ENCODE measurements at regions not wholly inside any gene's neighbourhood (a gene's known extent, or its start where the extent isn't known, plus 50 kb on each side); places are given as distances from the start of the nearest gene placed in this dataset.
"Not testable (repeated sequence)": the region's sequence is repeated elsewhere in the genome, so short reads cannot be mapped to it uniquely, and the experiment has no call there.

GRCh38 chr2:82811946-82812345, 1647.1 kb downstream of the SUCLG1 start:
- DNase-seq (ENCODE audit: low read depth in 2 of 2) = no peak

- DNase-seq (ENCODE audit: low read depth in 2 of 2) = no peak
Observed at GRCh38 chr2:82803307-82803706, 1655.8 kb downstream of the SUCLG1 start.

- no peak for DNase-seq (ENCODE audit: low read depth in 2 of 2)
Observed at GRCh38 chr2:82797469-82797868, 1661.6 kb downstream of the SUCLG1 start.

- DNase-seq (ENCODE audit: low read depth in 2 of 2) = no peak
Observed at GRCh38 chr2:82796132-82796531, 1662.9 kb downstream of the SUCLG1 start.

GRCh38 chr2:82795446-82795845, 1663.6 kb downstream of the SUCLG1 start:
- no peak for DNase-seq (ENCODE audit: low read depth in 2 of 2)

GRCh38 chr2:82793711-82794435, 1665.2 kb downstream of the SUCLG1 start:
- no peak for DNase-seq (ENCODE audit: low read depth in 2 of 2)

GRCh38 chr2:82792316-82792715, 1666.8 kb downstream of the SUCLG1 start:
- DNase-seq (ENCODE audit: low read depth in 2 of 2) = no peak

GRCh38 chr2:82790206-82791021, 1668.7 kb downstream of the SUCLG1 start:
- DNase-seq (ENCODE audit: low read depth in 2 of 2) = no peak

- no peak for DNase-seq (ENCODE audit: low read depth in 2 of 2)
Observed at GRCh38 chr2:82789851-82790205, 1669.3 kb downstream of the SUCLG1 start.

GRCh38 chr2:82781176-82781915, 1677.7 kb downstream of the SUCLG1 start:
- no peak for DNase-seq (ENCODE audit: low read depth in 2 of 2)

GRCh38 chr2:82780050-82780449, 1679.0 kb downstream of the SUCLG1 start:
- no peak for DNase-seq (ENCODE audit: low read depth in 2 of 2)

GRCh38 chr2:82752396-82752795, 1706.7 kb downstream of the SUCLG1 start:
- no peak for DNase-seq (ENCODE audit: low read depth in 2 of 2)

GRCh38 chr2:82748653-82749052, 1710.4 kb downstream of the SUCLG1 start:
- DNase-seq (ENCODE audit: low read depth in 2 of 2) = no peak

GRCh38 chr2:82740527-82740926, 1718.6 kb downstream of the SUCLG1 start:
- no peak for DNase-seq (ENCODE audit: low read depth in 2 of 2)

- not testable (repeated sequence) for DNase-seq (ENCODE audit: low read depth in 2 of 2)
Observed at GRCh38 chr2:82737965-82738364, 1721.1 kb downstream of the SUCLG1 start.

- no peak for DNase-seq (ENCODE audit: low read depth in 2 of 2)
Observed at GRCh38 chr2:82735336-82735735, 1723.7 kb downstream of the SUCLG1 start.

- DNase-seq (ENCODE audit: low read depth in 2 of 2) = no peak
Observed at GRCh38 chr2:82731824-82732223, 1727.3 kb downstream of the SUCLG1 start.

- no peak for DNase-seq (ENCODE audit: low read depth in 2 of 2)
Observed at GRCh38 chr2:82730811-82731210, 1728.3 kb downstream of the SUCLG1 start.

- no peak for DNase-seq (ENCODE audit: low read depth in 2 of 2)
Observed at GRCh38 chr2:82728090-82728489, 1731.0 kb downstream of the SUCLG1 start.

- no peak for DNase-seq (ENCODE audit: low read depth in 2 of 2)
Observed at GRCh38 chr2:82708681-82709080, 1750.4 kb downstream of the SUCLG1 start.

- no peak for DNase-seq (ENCODE audit: low read depth in 2 of 2)
Observed at GRCh38 chr2:82697231-82697630, 1761.8 kb downstream of the SUCLG1 start.

- no peak for DNase-seq (ENCODE audit: low read depth in 2 of 2)
Observed at GRCh38 chr2:82694431-82694830, 1764.6 kb downstream of the SUCLG1 start.

All from stimulated activated CD8-positive, alpha-beta memory T cell treated with anti-CD3 and anti-CD28 coated beads, Interleukin-7, amount 100 ng/mL, for 4 hours (primary cell).